Islet of Langerhans (tissue), 1 donor: ENCODE measurements at regions not wholly inside any gene's neighbourhood (a gene's known extent, or its start where the extent isn't known, plus 50 kb on each side); places are given as distances from the start of the nearest gene placed in this dataset.

Experiments
- FAIRE-seq: peaks from one replicate; lab custom pipeline; 2011; peaks lifted over from hg19 to GRCh38; lab: Jason Lieb, UNC

DNA sequence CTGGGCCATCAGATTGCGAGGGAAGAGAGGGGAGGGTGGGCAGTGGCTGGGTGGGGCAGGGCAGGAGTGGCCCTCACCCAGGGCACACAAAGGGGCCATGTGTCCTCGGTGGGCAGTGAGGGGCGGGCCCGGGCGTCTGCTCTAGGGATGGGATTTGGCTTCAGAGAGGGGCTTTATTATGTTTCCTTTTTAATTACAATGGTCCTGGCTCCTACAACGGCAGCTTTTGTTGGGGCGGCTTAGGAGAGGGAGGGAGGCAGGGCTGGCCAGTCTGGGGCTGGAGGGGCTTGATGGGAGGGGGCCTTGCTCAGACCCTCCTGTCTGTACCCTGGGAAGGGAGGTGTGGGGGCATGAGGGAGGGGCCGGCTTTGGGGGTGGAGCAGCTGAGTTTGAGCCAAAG is 102.8 kb upstream of the WNT4 start:
- no peak for FAIRE-seq

- no peak for FAIRE-seq
These were observed 104.0 kb upstream of the WNT4 start for GRCh38 chr1:22246755-22247480.

DNA sequence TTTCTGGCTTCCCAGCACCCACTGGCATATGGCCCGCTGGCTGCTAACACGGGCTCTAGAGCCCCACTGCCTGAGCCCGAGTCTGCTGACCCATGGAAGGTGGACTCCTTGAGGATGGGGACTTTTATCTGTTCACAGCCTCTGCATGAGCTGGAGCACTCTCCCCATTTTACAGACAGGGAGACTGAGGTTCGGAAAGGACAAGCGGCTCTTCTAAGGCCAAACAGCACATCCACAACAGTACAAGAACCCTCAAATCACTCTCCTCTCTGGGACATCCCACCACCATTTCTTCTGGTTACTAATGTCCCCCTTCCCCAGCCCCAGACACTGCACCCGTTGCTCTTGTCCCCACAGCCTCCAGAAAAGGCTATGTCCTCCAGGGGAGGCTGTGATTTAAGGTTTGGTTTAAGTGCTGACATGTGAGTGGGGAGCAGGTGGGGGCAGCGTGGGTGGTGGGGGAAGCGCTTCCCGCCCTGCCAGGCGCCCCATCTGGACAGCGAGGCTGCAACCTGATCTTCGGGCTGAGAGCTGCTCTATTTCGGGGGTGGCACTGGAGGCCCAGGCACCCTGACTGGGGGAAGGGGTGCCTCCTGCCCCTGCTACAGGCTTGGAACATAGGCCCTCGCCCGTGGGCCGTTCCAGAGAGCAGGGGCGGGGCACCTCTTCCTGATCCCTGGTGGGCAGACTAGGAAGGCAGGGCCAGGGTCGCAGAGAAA is 104.8 kb upstream of the WNT4 start:
- FAIRE-seq: no peak

DNA sequence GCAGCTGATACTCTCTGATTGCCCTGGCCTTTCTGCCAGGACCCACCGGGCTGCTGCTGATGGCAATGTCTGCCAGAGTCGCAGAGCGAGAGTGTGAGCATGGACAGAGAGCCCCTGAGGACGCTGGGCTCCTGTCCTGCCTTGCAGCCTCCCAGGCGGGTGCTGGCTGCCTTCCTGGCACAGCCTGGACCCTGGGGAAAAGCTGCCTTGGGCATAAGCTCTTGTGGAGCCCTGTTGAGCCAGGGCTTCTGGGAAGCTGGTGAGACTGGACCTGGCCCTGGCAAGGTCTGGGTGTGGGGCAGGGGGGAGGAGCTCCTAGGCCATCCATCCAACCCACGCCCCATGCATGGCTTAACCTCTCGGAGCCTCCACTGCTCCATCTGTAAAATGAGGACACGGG is 105.8 kb upstream of the WNT4 start:
- FAIRE-seq: no peak

DNA sequence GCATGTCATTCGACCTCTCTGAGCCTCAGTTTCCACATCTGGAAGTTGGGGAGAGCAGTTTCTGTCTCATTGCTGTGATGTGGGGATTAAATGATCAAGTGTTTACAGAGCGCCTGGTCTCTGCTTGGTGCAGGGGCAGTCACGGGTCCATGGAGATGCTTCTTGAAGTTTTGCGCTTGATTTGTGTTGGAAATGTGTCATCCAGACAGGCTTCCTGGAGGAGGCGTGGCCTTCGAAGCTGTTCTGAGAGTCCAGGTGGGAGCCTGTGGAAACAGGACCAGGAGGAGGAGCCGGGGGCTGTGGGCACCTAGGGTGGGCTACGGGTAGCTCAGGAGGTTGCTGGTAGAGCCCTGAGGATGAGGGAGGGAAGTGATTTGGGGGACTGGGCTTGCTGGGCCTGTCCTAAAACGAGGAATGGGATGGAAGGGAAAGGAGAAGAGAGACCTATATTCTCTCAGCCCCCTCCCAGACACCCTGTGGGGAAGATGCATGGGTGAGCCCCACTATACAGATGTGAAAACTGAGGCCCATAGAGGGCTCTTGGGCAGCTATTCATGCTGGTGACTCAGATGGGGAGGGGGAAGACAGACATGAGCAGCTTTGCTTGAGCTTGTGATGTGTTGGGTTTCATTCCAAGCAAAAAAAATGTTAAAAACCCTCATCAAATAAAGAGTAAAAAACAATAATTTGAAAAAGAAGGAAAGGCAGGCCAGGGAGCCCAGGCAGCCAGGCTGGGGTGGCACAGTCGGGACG is 107.2 kb upstream of the WNT4 start:
- FAIRE-seq: no peak

GRCh38 chr1:22250724-22251123 is 107.8 kb upstream of the WNT4 start:
- no peak for FAIRE-seq

- no peak for FAIRE-seq
These were observed 109.4 kb upstream of the WNT4 start for GRCh38 chr1:22252251-22252650.

GRCh38 chr1:22253012-22253790 is 110.3 kb upstream of the WNT4 start:
- FAIRE-seq: no peak

DNA sequence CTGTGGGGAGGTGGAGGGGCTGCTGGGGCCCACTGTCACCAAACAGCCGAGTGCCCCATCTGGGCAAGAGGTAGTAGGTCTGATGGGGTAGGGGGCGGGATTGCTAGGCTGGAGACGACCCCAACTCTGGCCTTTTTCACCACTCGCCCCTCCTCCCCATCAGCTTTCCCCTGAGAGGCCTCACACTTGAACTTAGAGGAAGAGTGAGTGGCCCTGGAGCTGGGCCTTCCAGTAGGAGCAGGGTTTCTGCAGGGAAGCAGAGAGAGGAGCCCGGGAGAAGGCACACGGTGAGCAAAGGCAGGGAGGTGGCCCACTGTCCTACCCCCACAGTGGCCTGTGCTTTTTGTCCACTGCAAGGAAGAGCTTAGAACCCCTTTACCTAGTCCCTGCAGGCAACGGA is 111.9 kb upstream of the WNT4 start:
- FAIRE-seq: no peak

- FAIRE-seq: no peak
These were observed 112.7 kb upstream of the WNT4 start for GRCh38 chr1:22255341-22256212.

GRCh38 chr1:22256213-22256512 is 113.3 kb upstream of the WNT4 start:
- FAIRE-seq: no peak

DNA sequence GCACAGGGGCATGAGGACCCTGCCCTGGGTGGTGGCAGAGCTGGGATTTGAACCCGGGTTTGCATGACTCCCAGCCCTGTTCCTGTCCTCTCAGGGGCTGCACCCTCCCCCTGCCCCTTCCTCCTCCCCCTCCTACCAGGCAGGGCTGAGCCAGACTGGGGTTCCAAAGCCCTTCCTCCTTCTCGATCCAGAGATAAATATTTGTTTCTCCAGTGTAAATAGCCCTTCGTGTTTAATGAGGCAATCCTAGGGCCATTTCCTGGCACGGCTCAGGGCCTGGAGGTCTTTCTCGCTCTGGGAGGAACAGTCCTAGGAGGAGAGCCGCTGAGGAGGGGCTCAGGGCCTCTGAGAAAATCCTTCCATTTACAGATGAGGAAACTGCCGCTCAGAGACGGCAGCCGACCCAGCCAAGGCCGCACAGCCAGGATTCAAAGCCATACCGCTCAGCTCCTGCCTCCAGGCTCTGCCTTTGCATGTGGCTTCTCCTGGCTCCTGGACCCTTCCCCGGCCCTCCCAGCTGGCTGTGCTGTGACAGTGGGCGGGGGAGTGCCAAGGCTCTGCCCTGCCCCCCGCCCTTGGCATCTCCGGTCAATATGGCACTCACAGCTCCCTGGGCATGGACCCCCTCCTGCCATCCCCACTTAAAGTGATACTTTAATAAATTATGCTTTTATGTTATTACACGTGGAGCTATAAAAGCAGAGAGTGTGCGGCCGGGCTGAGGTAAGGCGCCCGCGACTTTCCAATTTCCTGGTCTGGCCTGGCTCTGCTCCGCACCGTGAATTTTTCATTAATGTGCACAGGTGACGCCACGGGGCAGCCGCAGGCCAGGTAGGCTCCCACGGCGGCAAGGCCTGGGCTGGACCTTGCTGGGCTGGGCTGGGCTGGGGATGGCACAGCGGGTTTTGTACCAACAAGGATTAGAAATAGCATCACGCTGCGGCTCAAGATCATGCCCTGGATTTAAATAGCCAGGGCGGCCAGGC is 114.7 kb upstream of the WNT4 start:
- FAIRE-seq: no peak

DNA sequence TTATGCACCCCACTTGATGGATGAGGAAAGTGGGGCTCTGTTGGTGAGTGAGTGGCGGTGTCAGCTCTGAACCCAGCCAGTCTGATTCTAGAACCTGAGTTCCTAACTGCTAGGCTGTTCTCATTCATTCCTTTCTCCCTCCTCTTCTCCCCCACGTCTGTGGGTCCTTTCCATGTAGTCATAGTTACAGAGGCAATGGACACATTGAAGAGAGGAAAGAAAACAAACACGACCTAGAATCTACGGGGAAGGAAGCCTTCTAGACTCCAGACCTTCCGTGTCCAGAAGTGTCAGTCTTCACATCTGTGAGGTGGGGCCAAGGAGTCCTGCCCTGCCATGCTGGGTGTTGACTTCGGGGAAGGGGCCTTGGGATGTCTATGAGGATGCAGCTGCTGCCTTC is 115.8 kb upstream of the WNT4 start:
- FAIRE-seq: no peak

DNA sequence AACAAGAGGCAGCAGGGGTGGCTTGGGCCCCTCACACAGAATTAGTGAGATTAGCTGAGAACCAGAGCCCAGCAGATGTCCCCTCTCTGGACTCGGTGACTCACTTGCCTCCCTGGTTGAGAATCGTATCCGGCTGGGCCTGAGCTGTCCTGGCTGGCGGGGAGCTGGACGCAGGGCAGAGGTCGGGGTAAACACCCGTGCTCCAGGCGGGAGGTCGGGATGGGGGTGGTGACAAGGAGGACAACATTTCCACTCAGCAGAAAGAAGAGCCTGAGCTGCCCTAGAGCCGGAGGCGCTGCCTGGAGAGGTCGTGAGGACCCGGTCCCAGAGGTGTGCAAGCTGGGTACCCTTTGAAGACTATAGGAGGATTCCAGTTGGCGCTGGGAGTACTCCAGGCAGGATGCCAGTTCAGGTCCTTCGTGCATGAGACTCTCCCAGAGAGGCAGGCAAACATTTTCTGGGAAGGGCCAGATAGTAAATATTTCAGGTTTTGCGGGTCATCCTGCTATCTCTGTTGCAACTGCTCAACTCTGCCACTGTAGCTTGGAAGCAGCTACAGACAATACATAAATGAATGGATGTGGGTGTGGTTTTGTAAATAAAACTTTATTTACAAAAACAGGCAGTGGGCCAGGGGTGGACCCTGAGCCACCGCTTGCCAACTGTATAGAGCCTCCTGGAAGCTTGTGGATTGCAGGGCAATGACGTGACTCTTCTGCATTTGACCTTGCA is 116.8 kb upstream of the WNT4 start:
- no peak for FAIRE-seq

DNA sequence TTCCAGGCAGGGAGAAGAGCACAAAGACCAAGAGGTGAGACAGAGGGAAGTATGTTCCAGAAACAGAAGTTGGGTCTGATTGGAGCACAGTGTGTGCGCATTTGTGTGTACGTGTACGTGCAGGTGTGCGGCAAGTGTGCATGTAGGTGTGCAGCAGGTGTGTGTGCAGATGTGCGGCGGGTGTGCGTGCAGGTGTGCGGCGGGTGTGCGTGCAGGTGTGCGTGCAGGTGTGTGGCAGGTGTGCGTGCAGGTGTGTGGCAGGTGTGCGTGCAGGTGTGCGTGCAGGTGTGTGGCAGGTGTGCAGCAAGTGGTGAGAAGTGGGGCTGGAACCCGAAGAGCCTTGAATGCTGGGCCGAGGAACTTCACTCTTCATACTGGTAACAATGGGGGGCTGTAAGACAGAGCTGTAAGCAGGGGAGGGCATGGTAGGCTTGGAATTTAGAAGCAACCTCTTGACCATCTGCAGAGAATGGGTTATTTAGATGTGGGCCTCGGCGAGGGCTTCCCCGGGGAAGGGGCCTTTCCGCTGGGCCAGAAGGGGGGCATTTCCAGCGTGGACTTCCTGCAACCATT is 118.0 kb upstream of the WNT4 start:
- no peak for FAIRE-seq

DNA sequence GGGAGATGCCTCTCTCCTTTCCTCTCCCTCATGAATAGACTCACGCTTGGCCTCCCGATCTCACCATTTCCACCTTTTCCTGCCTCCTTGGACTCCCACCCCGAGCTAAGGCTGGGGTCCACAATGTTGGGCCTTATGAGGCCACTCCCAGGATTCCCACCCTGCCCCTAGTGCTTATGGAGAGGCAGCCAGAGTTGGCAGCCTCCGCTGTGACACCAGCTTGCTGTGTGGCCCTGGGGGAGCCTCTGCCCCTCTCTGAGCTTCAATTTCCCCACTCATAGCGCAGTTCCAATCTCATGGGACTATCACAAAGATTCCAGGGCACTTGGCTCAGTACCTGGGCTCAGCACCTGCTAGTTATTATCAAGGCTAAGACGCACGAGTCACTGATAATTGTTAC is 118.7 kb upstream of the WNT4 start:
- no peak for FAIRE-seq

DNA sequence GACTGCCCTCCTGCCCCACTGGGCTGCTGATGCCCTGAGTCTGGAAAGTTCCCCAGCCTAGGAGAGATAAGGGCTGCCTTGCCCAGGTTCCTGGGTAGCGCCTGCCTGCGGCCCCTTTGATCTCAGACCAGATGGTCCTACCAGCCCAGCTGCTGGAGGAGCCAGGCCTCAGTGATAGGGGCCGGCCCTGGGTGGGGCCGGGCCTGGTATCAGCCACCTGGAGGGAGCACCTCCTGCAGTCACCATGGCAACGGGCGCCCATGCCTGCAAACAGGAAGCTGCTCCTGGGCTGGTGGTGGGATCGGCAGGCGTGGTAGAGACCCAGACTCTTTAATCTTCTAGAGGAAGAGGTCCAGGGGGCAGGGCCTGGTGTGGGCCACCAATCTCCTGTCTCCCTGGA is 119.7 kb upstream of the WNT4 start:
- no peak for FAIRE-seq

- FAIRE-seq: no peak
These were observed 120.5 kb upstream of the WNT4 start for GRCh38 chr1:22263359-22263758.
